ENCODE measurements at regions not wholly inside any gene's neighbourhood (a gene's known extent, or its start where the extent isn't known, plus 50 kb on each side); places are given as distances from the start of the nearest gene placed in this dataset.

- no peak for DNase-seq (ENCODE audit: low spot score)
- no peak for TF ChIP-seq CTCF (IDR thresholded peaks at IDR 0.05; ENCODE audit: extremely low read depth, missing control alignments)
These were observed 344.9 kb downstream of the EFNA5 start for GRCh38 chr5:107325866-107326265.

GRCh38 chr5:107324809-107325208, 345.9 kb downstream of the EFNA5 start:
- no peak for DNase-seq (ENCODE audit: low spot score)
- TF ChIP-seq CTCF (IDR thresholded peaks at IDR 0.05; ENCODE audit: extremely low read depth, missing control alignments): no peak

- TF ChIP-seq CTCF (IDR thresholded peaks at IDR 0.05; ENCODE audit: extremely low read depth, missing control alignments): no peak
- no peak for DNase-seq (ENCODE audit: low spot score)
These were observed 346.7 kb downstream of the EFNA5 start for GRCh38 chr5:107324071-107324470.

GRCh38 chr5:107323536-107323935, 347.2 kb downstream of the EFNA5 start:
- no peak for DNase-seq (ENCODE audit: low spot score)
- TF ChIP-seq CTCF (IDR thresholded peaks at IDR 0.05; ENCODE audit: extremely low read depth, missing control alignments): no peak

GRCh38 chr5:107322936-107323335, 347.8 kb downstream of the EFNA5 start:
- no peak for TF ChIP-seq CTCF (IDR thresholded peaks at IDR 0.05; ENCODE audit: extremely low read depth, missing control alignments)
- no peak for DNase-seq (ENCODE audit: low spot score)

- TF ChIP-seq CTCF (IDR thresholded peaks at IDR 0.05; ENCODE audit: extremely low read depth, missing control alignments): no peak
- DNase-seq (ENCODE audit: low spot score): no peak
These were observed 348.8 kb downstream of the EFNA5 start for GRCh38 chr5:107321906-107322305.

- no peak for TF ChIP-seq CTCF (IDR thresholded peaks at IDR 0.05; ENCODE audit: extremely low read depth, missing control alignments)
- no peak for DNase-seq (ENCODE audit: low spot score)
These were observed 349.9 kb downstream of the EFNA5 start for GRCh38 chr5:107320846-107321245.
